ENCODE measurements at regions not wholly inside any gene's neighbourhood (a gene's known extent, or its start where the extent isn't known, plus 50 kb on each side); places are given as distances from the start of the nearest gene placed in this dataset.

DNA sequence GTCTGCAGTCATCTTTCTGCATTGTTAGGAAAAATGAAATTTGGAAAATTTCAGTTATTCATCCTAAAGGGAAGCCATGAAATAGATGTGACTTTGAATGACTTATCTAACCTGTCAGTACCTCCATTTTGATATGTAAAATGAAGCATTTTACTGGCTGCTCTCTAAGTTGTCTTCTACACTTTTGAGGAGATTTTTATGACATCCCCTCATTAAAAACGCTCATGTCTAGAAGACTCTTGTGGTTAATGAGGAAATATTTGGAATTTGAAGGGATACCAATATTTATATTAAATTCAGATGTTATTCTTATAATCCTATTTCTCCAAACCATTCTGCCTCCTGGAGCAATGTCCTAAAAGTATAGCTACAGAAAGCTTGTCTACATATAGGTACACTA, 73.8 kb upstream of the THUMPD2 start:
- H2AFZ ChIP-seq: no peak overlapping the region
- H3K9me2 ChIP-seq (ENCODE audit: insufficient read depth): no peaks in the 10 kb centered on the region
- no peaks in the 10 kb centered on the region for H3K36me3 ChIP-seq (ENCODE audit: insufficient read depth)
- ATAC-seq (no peak), DNase-seq (ENCODE audit: low spot score) (no peak)
- no peak overlapping the region for H3K4me2 ChIP-seq
- H3K27ac ChIP-seq (ENCODE audit: low read depth): no peak overlapping the region
- no peak overlapping the region for H3K4me3 ChIP-seq
- H3K79me2 ChIP-seq (replicated peaks; ENCODE audit: insufficient read depth): no peaks in the 10 kb centered on the region
- no peak for TF ChIP-seq NANOG (IDR thresholded peaks at IDR 0.05; ENCODE audit: borderline replicate concordance)
- TF ChIP-seq, protein P1, sequence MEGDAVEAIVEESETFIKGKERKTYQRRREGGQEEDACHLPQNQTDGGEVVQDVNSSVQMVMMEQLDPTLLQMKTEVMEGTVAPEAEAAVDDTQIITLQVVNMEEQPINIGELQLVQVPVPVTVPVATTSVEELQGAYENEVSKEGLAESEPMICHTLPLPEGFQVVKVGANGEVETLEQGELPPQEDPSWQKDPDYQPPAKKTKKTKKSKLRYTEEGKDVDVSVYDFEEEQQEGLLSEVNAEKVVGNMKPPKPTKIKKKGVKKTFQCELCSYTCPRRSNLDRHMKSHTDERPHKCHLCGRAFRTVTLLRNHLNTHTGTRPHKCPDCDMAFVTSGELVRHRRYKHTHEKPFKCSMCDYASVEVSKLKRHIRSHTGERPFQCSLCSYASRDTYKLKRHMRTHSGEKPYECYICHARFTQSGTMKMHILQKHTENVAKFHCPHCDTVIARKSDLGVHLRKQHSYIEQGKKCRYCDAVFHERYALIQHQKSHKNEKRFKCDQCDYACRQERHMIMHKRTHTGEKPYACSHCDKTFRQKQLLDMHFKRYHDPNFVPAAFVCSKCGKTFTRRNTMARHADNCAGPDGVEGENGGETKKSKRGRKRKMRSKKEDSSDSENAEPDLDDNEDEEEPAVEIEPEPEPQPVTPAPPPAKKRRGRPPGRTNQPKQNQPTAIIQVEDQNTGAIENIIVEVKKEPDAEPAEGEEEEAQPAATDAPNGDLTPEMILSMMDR (conservative IDR thresholded peaks at IDR 0.05; ENCODE audit: low read depth in 2 of 2): no peak
- TF ChIP-seq CREB1 (CRISPR knock-in tag; IDR thresholded peaks at IDR 0.05; ENCODE audit: low read depth): no peak
- no peak for TF ChIP-seq EZH2 (IDR thresholded peaks at IDR 0.05; ENCODE audit: low read depth, unreplicated experiment)
- TF ChIP-seq, protein P2, sequence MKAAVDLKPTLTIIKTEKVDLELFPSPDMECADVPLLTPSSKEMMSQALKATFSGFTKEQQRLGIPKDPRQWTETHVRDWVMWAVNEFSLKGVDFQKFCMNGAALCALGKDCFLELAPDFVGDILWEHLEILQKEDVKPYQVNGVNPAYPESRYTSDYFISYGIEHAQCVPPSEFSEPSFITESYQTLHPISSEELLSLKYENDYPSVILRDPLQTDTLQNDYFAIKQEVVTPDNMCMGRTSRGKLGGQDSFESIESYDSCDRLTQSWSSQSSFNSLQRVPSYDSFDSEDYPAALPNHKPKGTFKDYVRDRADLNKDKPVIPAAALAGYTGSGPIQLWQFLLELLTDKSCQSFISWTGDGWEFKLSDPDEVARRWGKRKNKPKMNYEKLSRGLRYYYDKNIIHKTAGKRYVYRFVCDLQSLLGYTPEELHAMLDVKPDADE (IDR thresholded peaks at IDR 0.05): no peak
- TF ChIP-seq STAT1 (IDR thresholded peaks at IDR 0.05; ENCODE audit: unreplicated experiment): no peak
- no peak for TF ChIP-seq EZH2phosphoT487 (IDR thresholded peaks at IDR 0.05; ENCODE audit: unreplicated experiment)
- TF ChIP-seq ZNF114 (CRISPR knock-in tag; IDR thresholded peaks at IDR 0.05): no peak
- TF ChIP-seq, protein P3, sequence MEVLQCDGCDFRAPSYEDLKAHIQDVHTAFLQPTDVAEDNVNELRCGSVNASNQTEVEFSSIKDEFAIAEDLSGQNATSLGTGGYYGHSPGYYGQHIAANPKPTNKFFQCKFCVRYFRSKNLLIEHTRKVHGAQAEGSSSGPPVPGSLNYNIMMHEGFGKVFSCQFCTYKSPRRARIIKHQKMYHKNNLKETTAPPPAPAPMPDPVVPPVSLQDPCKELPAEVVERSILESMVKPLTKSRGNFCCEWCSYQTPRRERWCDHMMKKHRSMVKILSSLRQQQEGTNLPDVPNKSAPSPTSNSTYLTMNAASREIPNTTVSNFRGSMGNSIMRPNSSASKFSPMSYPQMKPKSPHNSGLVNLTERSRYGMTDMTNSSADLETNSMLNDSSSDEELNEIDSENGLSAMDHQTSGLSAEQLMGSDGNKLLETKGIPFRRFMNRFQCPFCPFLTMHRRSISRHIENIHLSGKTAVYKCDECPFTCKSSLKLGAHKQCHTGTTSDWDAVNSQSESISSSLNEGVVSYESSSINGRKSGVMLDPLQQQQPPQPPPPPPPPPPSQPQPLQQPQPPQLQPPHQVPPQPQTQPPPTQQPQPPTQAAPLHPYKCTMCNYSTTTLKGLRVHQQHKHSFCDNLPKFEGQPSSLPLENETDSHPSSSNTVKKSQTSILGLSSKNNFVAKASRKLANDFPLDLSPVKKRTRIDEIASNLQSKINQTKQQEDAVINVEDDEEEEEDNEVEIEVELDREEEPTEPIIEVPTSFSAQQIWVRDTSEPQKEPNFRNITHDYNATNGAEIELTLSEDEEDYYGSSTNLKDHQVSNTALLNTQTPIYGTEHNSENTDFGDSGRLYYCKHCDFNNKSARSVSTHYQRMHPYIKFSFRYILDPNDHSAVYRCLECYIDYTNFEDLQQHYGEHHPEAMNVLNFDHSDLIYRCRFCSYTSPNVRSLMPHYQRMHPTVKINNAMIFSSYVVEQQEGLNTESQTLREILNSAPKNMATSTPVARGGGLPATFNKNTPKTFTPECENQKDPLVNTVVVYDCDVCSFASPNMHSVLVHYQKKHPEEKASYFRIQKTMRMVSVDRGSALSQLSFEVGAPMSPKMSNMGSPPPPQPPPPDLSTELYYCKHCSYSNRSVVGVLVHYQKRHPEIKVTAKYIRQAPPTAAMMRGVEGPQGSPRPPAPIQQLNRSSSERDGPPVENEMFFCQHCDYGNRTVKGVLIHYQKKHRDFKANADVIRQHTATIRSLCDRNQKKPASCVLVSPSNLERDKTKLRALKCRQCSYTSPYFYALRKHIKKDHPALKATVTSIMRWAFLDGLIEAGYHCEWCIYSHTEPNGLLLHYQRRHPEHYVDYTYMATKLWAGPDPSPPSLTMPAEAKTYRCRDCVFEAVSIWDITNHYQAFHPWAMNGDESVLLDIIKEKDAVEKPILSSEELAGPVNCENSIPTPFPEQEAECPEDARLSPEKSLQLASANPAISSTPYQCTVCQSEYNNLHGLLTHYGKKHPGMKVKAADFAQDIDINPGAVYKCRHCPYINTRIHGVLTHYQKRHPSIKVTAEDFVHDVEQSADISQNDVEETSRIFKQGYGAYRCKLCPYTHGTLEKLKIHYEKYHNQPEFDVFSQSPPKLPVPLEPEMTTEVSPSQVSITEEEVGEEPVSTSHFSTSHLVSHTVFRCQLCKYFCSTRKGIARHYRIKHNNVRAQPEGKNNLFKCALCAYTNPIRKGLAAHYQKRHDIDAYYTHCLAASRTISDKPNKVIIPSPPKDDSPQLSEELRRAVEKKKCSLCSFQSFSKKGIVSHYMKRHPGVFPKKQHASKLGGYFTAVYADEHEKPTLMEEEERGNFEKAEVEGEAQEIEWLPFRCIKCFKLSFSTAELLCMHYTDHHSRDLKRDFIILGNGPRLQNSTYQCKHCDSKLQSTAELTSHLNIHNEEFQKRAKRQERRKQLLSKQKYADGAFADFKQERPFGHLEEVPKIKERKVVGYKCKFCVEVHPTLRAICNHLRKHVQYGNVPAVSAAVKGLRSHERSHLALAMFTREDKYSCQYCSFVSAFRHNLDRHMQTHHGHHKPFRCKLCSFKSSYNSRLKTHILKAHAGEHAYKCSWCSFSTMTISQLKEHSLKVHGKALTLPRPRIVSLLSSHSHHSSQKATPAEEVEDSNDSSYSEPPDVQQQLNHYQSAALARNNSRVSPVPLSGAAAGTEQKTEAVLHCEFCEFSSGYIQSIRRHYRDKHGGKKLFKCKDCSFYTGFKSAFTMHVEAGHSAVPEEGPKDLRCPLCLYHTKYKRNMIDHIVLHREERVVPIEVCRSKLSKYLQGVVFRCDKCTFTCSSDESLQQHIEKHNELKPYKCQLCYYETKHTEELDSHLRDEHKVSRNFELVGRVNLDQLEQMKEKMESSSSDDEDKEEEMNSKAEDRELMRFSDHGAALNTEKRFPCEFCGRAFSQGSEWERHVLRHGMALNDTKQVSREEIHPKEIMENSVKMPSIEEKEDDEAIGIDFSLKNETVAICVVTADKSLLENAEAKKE (CRISPR knock-in tag; IDR thresholded peaks at IDR 0.05): no peak
- TF ChIP-seq JUNB (IDR thresholded peaks at IDR 0.05; ENCODE audit: unreplicated experiment): no peak
- TF ChIP-seq, protein P4, sequence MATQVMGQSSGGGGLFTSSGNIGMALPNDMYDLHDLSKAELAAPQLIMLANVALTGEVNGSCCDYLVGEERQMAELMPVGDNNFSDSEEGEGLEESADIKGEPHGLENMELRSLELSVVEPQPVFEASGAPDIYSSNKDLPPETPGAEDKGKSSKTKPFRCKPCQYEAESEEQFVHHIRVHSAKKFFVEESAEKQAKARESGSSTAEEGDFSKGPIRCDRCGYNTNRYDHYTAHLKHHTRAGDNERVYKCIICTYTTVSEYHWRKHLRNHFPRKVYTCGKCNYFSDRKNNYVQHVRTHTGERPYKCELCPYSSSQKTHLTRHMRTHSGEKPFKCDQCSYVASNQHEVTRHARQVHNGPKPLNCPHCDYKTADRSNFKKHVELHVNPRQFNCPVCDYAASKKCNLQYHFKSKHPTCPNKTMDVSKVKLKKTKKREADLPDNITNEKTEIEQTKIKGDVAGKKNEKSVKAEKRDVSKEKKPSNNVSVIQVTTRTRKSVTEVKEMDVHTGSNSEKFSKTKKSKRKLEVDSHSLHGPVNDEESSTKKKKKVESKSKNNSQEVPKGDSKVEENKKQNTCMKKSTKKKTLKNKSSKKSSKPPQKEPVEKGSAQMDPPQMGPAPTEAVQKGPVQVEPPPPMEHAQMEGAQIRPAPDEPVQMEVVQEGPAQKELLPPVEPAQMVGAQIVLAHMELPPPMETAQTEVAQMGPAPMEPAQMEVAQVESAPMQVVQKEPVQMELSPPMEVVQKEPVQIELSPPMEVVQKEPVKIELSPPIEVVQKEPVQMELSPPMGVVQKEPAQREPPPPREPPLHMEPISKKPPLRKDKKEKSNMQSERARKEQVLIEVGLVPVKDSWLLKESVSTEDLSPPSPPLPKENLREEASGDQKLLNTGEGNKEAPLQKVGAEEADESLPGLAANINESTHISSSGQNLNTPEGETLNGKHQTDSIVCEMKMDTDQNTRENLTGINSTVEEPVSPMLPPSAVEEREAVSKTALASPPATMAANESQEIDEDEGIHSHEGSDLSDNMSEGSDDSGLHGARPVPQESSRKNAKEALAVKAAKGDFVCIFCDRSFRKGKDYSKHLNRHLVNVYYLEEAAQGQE (IDR thresholded peaks at IDR 0.05; ENCODE audit: unreplicated experiment): no peak
- TF ChIP-seq POLR2AphosphoS5 (IDR thresholded peaks at IDR 0.05; ENCODE audit: low read depth): no peak
- no peak for TF ChIP-seq ZNF331 (CRISPR knock-in tag; IDR thresholded peaks at IDR 0.05; ENCODE audit: low read depth)
- peaks cover 21% of the 10 kb centered on the region; the same call in 2 of the 3 replicates for H3K4me1 Mint-ChIP-seq
- no peaks in the 10 kb centered on the region for H4K20me1 ChIP-seq (replicated peaks; ENCODE audit: insufficient read depth)
- H3K4me1 ChIP-seq (ENCODE audit: insufficient read depth): peaks cover 12% of the 10 kb centered on the region
- H3K9me3 Mint-ChIP-seq: no peaks in the 10 kb centered on the region
- no peaks in the 10 kb centered on the region for H3K36me3 Mint-ChIP-seq (ENCODE audit: low read depth)
- H3K27ac Mint-ChIP-seq: no peak overlapping the region
- no peak overlapping the region for H3K4me3 Mint-ChIP-seq
- H3K27me3 ChIP-seq (ENCODE audit: insufficient read depth): no peaks in the 10 kb centered on the region
- H3F3A ChIP-seq (replicated peaks; ENCODE audit: low read depth): no peaks in the 10 kb centered on the region
- H3K27me3 Mint-ChIP-seq (ENCODE audit: insufficient read depth, low read depth, poor library complexity): no peaks in the 10 kb centered on the region

All from GM23338 (cell line).